GM04504 (cell line): ENCODE measurements at regions not wholly inside any gene's neighbourhood (a gene's known extent, or its start where the extent isn't known, plus 50 kb on each side); places are given as distances from the start of the nearest gene placed in this dataset.

Experiments used
- DNase-seq: peaks from one replicate; pipeline ENCODE4 v3.0.0-alpha.2; 2012; ENCODE audit warnings: low read depth

GRCh38 chr6:50217841-50218240 lies 168.1 kb upstream of the DEFB112 start:
- DNase-seq: no peak

GRCh38 chr6:50236164-50236563 lies 186.4 kb upstream of the DEFB112 start:
- no peak for DNase-seq

- DNase-seq: no peak
Observed at GRCh38 chr6:50239853-50240252, 190.1 kb upstream of the DEFB112 start.

- DNase-seq: no peak
Observed at GRCh38 chr6:50240986-50241385, 191.3 kb upstream of the DEFB112 start.

GRCh38 chr6:50249493-50249892 lies 199.8 kb upstream of the DEFB112 start:
- no peak for DNase-seq

DNA sequence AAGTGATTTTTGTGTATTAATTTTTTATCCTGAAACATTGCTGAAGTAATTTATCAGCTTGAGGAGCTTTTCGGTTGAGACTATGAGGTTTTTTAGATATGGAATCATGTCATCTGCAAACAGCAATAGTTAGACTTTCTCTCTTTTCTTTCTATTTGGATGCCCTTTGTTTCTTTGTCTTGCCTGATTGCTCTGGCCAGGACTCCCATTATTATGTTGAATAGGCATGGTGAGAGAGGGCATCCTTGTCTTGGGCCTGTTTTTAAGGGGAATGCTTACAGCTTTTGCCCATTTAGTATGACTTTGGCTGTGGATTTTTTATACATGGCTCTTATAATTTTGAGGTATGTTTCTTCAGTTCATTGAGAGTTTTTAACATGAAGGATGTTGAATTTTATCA lies 207.6 kb upstream of the DEFB112 start:
- no peak for DNase-seq

DNA sequence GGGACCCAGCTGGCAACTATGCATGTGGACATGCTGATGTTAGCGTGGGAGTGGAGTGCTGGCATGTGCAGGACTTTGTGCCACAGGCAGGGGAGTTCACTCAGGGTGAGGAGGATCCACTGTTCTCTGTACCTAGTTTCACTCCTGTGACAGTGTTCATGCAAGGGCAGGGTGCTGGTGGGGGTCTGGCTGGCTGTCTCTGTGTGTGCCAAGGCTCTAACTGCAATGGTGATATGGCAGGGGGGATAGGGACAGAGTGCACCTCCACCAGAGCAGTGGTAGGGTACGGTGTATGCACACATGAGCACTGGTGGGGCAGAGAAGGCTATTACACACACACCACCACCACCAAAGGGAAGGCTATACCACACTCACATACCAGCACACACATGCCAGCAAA lies 210.2 kb upstream of the DEFB112 start:
- DNase-seq: no peak

GRCh38 chr6:50264995-50265571 lies 215.4 kb upstream of the DEFB112 start:
- DNase-seq: no peak

GRCh38 chr6:50270415-50270814 lies 220.7 kb upstream of the DEFB112 start:
- no peak for DNase-seq

- DNase-seq: no peak
Observed at GRCh38 chr6:50271266-50271665, 221.5 kb upstream of the DEFB112 start.

DNA sequence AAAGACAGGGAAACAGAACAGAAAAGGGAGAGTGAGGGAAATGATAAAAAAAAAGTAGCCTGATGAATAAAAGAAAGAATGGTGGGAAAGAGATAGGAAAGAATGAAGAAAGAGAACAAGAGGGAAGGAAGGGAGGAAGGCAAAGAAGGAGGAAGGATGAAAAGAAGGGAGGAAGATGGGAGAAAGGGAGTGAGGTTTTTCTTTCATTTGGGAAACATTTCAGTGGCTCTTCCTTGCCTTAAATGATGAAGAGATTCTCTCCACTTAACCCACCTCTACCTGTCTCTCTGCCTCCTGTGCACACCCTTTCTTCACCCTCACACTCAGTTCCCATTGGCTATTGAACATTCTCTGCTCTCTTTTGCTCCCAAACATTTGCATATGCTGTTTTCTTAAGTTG lies 222.1 kb upstream of the DEFB112 start:
- DNase-seq: no peak

DNA sequence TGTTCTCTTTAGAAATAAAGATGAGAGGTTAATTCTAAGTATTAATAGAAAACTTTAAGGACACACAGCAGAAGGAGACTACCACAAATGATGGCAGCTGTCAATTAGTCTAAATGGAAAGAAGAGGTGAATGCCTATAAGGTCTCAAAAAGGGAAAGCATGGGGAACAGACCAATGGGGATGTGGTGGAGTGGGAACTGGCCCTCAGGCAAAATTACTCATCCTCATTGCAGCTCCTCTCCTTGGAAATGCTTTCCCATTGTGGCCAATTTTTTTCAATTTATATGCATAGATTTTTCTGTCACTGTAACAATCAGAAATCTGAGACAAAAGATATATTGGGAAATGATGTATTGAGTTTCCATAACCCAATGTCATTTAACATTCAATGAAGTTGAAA lies 222.9 kb upstream of the DEFB112 start:
- DNase-seq: no peak

DNA sequence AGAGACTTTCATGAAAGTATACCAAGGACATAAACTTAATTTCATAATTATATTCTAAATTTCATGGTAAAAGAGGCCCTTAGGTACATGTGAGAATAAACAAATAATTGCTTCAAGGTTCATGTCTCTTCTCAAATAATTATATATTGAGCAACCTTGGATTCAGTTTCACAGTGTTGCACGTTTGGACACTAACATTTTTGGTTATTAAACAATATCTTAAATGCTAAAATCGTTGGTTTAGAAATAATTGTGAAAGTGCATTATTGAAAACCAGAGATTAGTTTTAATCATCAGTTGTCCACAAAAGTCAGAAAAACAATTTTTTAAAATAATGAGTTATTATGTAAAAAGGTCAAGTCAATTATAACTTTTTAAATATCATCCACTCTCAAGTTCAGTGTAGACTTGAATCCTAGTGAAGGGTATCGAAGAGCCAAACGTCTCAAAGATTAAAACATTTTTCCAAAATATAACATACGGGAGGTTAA lies 227.1 kb upstream of the DEFB112 start:
- DNase-seq: no peak

DNA sequence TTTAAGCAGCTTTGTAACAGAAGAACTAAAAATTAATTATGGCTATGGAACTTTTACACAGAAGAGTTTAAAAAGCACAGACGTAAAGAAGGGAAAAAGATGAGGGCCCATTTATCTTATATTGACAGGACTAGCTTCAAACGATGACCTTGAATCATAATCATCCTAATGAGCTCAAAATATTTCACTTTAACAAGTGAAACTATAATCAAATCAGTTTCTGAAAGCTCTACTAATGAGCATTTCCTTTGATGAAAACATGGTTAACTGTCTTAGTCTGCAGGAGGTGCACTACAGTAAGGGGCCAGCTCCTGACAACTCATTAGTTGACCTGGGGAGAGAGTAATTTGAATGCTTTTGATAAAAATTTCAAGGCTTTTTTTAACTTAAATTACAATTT lies 228.0 kb upstream of the DEFB112 start:
- DNase-seq: no peak

DNA sequence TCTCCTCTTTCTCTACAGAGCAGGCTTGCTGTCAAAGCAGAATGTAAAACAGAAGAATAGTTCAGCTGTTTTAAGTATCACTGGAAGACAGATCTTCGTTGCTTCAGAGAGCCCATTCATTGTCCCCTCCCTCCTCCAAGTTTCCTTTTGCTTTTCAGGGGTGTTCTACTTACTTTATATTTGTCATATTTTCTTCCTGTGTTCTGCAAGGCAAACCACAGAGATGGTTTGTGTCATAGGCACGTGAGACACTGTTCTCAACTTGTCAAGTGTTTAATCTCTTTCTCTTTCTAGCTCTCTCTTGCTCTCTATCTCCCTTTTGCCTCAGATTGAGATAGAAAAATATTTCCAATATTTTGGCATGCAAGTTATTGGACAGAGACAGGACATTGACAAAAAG lies 228.9 kb upstream of the DEFB112 start:
- no peak for DNase-seq

- no peak for DNase-seq
Observed at GRCh38 chr6:50285735-50286134, 236.0 kb upstream of the DEFB112 start.

GRCh38 chr6:50288241-50288640 lies 238.5 kb upstream of the DEFB112 start:
- no peak for DNase-seq

- DNase-seq: peak; percentile 19
Observed at GRCh38 chr6:50288881-50289280, 239.2 kb upstream of the DEFB112 start.

DNA sequence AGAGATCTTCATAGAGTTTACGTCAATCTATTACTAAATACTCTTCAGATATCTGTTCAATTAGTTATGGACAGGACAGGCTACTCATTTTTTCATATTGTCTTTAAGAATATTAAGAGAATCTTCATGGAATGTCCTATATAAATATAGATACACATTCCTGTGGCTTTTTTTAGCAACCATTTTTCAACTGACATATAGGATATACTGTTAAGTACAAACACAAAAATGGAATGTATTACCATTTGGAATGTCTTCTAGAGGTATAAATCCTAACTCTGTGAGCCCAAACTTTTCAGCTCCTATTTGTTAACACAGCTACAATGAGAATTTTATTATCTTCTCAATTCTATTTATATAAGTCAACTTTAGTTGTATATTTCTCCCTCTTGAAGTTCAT lies 239.6 kb upstream of the DEFB112 start:
- no peak for DNase-seq

- no peak for DNase-seq
Observed at GRCh38 chr6:50301307-50301706, 251.6 kb upstream of the DEFB112 start.

GRCh38 chr6:50305660-50306059 lies 255.9 kb upstream of the DEFB112 start:
- peak; percentile 4 for DNase-seq

- no peak for DNase-seq
Observed at GRCh38 chr6:50318536-50318935, 268.8 kb upstream of the DEFB112 start.

DNA sequence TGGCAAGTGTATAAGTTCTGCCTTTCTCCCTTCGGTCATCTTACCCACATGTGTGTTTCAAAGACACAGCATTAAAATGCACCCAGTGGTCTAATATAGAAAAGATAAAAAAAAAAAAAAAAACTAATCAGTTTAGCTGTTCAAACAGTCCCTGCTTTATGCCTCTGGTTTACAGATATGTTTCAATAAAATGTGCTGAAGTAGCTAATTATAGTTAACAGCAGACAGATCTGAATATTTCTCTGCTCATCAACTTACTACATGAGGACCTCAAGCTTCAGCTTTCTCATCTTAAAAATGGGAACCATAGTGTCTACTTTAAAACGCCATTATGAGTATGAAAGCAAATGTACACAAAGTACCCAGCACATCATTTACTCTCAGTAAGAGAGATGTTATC lies 280.6 kb upstream of the DEFB112 start:
- DNase-seq: no peak

GRCh38 chr6:50330963-50331362 lies 281.2 kb upstream of the DEFB112 start:
- DNase-seq: no peak

DNA sequence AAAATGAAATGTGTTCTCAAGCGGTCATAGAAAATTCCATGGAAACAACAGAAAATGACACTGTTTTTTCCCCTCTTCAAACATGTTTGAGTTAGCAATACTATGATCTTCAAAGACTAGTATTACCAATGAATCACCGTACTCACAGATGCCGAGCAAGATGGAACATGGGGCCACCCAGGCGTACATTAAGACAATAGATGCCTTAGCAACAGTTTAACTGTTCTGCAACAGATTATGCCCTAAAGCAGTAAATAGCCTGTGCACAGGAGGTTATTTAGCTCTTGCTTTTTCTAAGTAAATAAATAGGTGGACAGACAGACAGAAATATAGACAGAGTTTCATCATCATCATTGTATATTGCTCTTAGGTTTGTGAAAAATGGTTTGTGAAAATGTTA lies 284.0 kb upstream of the DEFB112 start:
- no peak for DNase-seq
